PC-9 (cell line): ENCODE measurements at regions not wholly inside any gene's neighbourhood (a gene's known extent, or its start where the extent isn't known, plus 50 kb on each side); places are given as distances from the start of the nearest gene placed in this dataset.

ENCODE experiments used
- BruUV-seq: library from RNA; stranded (reverse); fragments of 400-500 nt; replicated peaks from 2 replicates; lab custom pipeline; 2021; lab: Mats Ljungman, UMichigan
- CTCF ChIA-PET: fragments of 300-600 bp; sonication (Branson Sonifier 250); formaldehyde crosslinking; loops from one replicate; lab custom pipeline; 2022; ENCODE audit warnings: antibody characterized with exemption; lab: Charles Lee
- POLR2A ChIA-PET: fragments of 300-600 bp; sonication (Branson Sonifier 250); formaldehyde crosslinking; loops from one replicate; lab custom pipeline; 2022; ENCODE audit warnings: antibody characterized with exemption; ENCODE audit not compliant: unreplicated experiment; lab: Charles Lee
- DNase-seq, 2 experiments: peaks; one replicate each; pipeline versions ENCODE4 v3.0.0 to v3.0.0-alpha.2; 2015 to 2022; ENCODE audit warnings: mixed read lengths in 1 of 2
- H2AFZ ChIP-seq: fragments of 200-600 bp; sonication (generic); 2 replicates; pipeline ENCODE4 v1.8.1; 2017; ENCODE audit warnings: antibody characterized with exemption
- H3F3A ChIP-seq: fragments of 200-600 bp; sonication (generic); 2 replicates; pipeline ENCODE4 v1.8.1; 2017; ENCODE audit warnings: antibody characterized with exemption, mild to moderate bottlenecking, low read depth; ENCODE audit not compliant: insufficient read depth
- H3K27ac ChIP-seq: fragments of 200-600 bp; sonication (generic); 2 replicates; pipeline ENCODE4 v1.6.1; 2016; ENCODE audit warnings: mixed run types
- H3K27me3 ChIP-seq: fragments of 200-600 bp; sonication (generic); 2 replicates; pipeline ENCODE4 v1.6.1; 2016; ENCODE audit warnings: low read depth, mixed run types; ENCODE audit not compliant: insufficient read depth
- H3K36me3 ChIP-seq: fragments of 200-600 bp; sonication (generic); 2 replicates; pipeline ENCODE4 v1.6.1; 2016; ENCODE audit warnings: low read depth, mixed run types
- H3K4me1 ChIP-seq: fragments of 200-600 bp; sonication (generic); replicated peaks from 2 replicates; pipeline ENCODE4 v1.6.1; 2016; ENCODE audit warnings: mixed run types; ENCODE audit not compliant: insufficient read depth
- H3K4me2 ChIP-seq: fragments of 200-600 bp; sonication (generic); 2 replicates; pipeline ENCODE4 v1.6.1; 2017; ENCODE audit warnings: mixed run types
- H3K4me3 ChIP-seq: fragments of 200-600 bp; sonication (generic); 2 replicates; pipeline ENCODE4 v1.6.1; 2016; ENCODE audit warnings: mixed run types
- H3K79me2 ChIP-seq: fragments of 200-600 bp; sonication (generic); 2 replicates; pipeline ENCODE4 v1.6.1; 2017; ENCODE audit warnings: low read depth, mixed run types
- H3K9me2 ChIP-seq: fragments of 200-600 bp; sonication (generic); 2 replicates; pipeline ENCODE4 v1.8.1; 2017; ENCODE audit warnings: mild to moderate bottlenecking; ENCODE audit not compliant: insufficient read depth
- H3K9me3 ChIP-seq: fragments of 200-600 bp; sonication (generic); 2 replicates; pipeline ENCODE4 v1.8.1; 2016; ENCODE audit warnings: low read depth; ENCODE audit not compliant: insufficient read depth
- H4K20me1 ChIP-seq: fragments of 200-600 bp; sonication (generic); 2 replicates; pipeline ENCODE4 v1.8.1; 2017; ENCODE audit not compliant: insufficient read depth
- EZH2 ChIP-seq: fragments of 200-600 bp; sonication (generic); IDR thresholded peaks from 2 replicates; pipeline ENCODE4 v1.8.0; 2017; ENCODE audit warnings: antibody characterized with exemption, low read depth
- intact Hi-C: fragments of 100-400 bp; cut with micrococcal nuclease; formaldehyde crosslinking; loops from one replicate; pipeline ENCODE4 v1.10.0; 2022; ENCODE audit not compliant: unreplicated experiment
- TF ChIP-seq, protein P1 (sequence below): fragments of 200-600 bp; sonication (generic); conservative IDR thresholded peaks from 2 replicates; pipeline ENCODE4 v1.6.1; 2017; ENCODE audit warnings: mixed run types, antibody characterized with exemption, mild to moderate bottlenecking, moderate library complexity

DNA sequence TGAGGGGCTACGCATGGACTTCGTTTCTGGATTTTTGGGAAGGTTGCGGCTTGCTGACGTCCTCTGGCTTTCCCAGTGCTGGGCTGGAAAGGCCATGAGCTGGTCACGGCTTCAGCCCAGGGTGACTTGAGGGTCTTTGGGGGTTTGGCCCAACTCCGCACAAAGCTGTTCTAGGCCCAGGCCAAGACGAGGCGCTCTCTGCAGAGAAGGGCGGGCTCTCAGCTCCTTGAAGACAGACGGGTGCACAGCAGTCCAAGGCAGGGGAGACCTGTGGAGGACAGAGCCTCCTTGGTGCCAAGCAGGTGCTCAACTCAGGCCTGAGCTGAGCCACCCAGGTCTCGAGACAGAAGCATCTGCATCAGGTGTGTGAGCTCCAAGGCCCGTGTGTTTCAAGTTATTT lies 1003.7 kb downstream of the BRD1 start:
- H3K27ac ChIP-seq = no peak overlapping the region
- H3K4me3 ChIP-seq = no peak overlapping the region
- DNase-seq = no peak
- H3K9me2 ChIP-seq = no peaks in the 10 kb centered on the region
- BruUV-seq = no TSS peak
- H3K79me2 ChIP-seq = no peaks in the 10 kb centered on the region
- H3K4me1 ChIP-seq = no peaks in the 10 kb centered on the region
- H3K27me3 ChIP-seq = peaks cover 100% of the 10 kb centered on the region
- intact Hi-C loops = no loop called here
- H3K4me2 ChIP-seq = no peak overlapping the region
- H3K9me3 ChIP-seq = no peaks in the 10 kb centered on the region
- ChIA-PET CTCF (no interaction called here), POLR2A (no interaction called here)
- H3F3A ChIP-seq = no peaks in the 10 kb centered on the region
- H3K36me3 ChIP-seq = no peaks in the 10 kb centered on the region
- 0 out of 2 replicates have a peak, but pooled peaks cover 5% of the 10 kb centered on the region for H4K20me1 ChIP-seq
- TF ChIP-seq EZH2 = no peak; the same call in 1 of the 2 replicates
- TF ChIP-seq, protein P1, sequence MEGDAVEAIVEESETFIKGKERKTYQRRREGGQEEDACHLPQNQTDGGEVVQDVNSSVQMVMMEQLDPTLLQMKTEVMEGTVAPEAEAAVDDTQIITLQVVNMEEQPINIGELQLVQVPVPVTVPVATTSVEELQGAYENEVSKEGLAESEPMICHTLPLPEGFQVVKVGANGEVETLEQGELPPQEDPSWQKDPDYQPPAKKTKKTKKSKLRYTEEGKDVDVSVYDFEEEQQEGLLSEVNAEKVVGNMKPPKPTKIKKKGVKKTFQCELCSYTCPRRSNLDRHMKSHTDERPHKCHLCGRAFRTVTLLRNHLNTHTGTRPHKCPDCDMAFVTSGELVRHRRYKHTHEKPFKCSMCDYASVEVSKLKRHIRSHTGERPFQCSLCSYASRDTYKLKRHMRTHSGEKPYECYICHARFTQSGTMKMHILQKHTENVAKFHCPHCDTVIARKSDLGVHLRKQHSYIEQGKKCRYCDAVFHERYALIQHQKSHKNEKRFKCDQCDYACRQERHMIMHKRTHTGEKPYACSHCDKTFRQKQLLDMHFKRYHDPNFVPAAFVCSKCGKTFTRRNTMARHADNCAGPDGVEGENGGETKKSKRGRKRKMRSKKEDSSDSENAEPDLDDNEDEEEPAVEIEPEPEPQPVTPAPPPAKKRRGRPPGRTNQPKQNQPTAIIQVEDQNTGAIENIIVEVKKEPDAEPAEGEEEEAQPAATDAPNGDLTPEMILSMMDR = no peak
- no peak overlapping the region for H2AFZ ChIP-seq

DNA sequence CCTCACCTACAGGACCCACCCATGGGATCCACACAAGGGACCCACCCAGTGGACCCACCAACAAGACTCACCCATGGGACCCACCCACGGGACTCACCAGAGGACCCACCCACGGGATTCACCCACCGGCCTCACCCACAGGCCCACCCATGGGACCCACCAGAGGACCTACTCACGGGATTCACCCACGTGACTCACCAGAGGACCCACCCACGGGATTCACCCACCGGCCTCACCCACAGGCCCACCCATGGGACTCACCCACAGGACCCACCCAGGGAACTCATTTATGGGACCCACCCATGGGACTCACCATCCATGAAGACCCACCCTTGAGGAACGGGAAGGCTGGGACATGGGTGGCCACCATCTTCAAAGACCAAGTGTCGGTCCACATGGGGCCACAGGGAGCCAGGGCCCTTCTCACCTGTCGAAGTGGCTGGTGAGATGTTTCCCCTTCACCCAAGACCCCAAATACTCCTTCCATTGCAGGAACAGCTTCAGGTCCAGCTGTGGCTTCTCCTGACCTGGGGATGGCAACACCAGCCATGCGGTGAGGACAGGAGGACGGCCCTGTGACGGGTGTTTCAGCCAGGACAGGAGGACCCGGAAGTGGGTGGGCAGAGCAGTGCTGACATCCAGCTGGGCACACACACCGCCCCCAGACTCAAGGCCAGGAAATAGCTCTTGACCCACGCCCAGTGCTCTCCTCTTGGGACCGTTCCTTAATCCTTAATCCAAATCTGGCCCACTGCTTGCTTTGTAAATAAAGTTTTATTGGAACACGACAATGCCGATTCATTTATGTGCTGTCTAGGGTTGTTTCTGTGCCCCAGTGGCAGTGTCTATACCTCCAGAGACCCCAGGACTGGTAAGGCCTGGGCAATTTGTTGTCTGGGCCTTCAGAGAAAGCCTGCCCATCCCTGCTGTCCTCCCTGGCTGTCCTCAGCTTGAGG lies 1005.1 kb downstream of the BRD1 start:
- no TSS peak for BruUV-seq
- H3F3A ChIP-seq = no peaks in the 10 kb centered on the region
- intact Hi-C loops = no loop called here
- peaks cover 100% of the 10 kb centered on the region for H3K27me3 ChIP-seq
- CTCF ChIA-PET = no interaction called here
- POLR2A ChIA-PET = interaction anchor here (0.6 kb wide), 1 partner anchor 39 kb away, joined by 6 read pairs; no protein-coding TSS in a partner anchor
- no peak overlapping the region for H3K27ac ChIP-seq
- no peaks in the 10 kb centered on the region for H3K79me2 ChIP-seq
- H3K9me3 ChIP-seq = no peaks in the 10 kb centered on the region
- no peak for DNase-seq
- H3K4me3 ChIP-seq = no peak overlapping the region
- no peaks in the 10 kb centered on the region for H3K4me1 ChIP-seq
- no peak overlapping the region for H3K4me2 ChIP-seq
- no peaks in the 10 kb centered on the region for H3K36me3 ChIP-seq
- H2AFZ ChIP-seq = no peak overlapping the region
- TF ChIP-seq EZH2 = no peak
- H4K20me1 ChIP-seq = 0 out of 2 replicates have a peak, but pooled peaks cover 5% of the 10 kb centered on the region
- no peaks in the 10 kb centered on the region for H3K9me2 ChIP-seq

DNA sequence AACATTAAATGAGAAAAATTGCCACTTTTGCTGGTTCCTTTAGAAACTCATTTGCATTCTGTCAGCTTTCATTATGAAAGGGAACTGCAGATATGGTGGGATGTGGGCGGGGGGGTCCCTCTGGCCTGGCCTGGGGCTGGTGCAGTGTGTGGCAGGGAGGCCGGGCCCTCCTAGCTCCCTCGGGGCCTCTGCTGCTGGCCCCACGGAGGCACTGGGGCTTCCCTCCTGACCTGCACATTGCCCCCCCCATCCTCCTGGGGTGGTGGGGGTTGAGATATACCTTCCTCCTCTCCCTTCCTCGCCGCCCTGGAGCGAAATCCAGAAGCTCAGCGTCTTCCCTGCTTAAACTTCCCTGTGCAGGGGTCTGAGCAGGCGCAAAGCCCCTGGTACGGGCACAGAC lies 1005.9 kb downstream of the BRD1 start:
- DNase-seq = no peak
- intact Hi-C loops = no loop called here

More for the DNA sequence above, 1005.9 kb downstream of the BRD1 start:
- H3K36me3 ChIP-seq = no peaks in the 10 kb centered on the region
- H3K4me1 ChIP-seq = no peaks in the 10 kb centered on the region
- H3K4me3 ChIP-seq = no peak overlapping the region
- H3F3A ChIP-seq = no peaks in the 10 kb centered on the region
- CTCF ChIA-PET = no interaction called here
- H3K9me3 ChIP-seq = no peaks in the 10 kb centered on the region
- POLR2A ChIA-PET = no interaction called here
- H3K27me3 ChIP-seq = peaks cover 100% of the 10 kb centered on the region
- H2AFZ ChIP-seq = no peak overlapping the region
- 0 out of 2 replicates have a peak, but pooled peaks cover 5% of the 10 kb centered on the region for H4K20me1 ChIP-seq
- no peaks in the 10 kb centered on the region for H3K79me2 ChIP-seq
- BruUV-seq = no TSS peak
- no peak overlapping the region for H3K4me2 ChIP-seq
- H3K27ac ChIP-seq = no peak overlapping the region
- TF ChIP-seq, protein P1 = no peak
- no peaks in the 10 kb centered on the region for H3K9me2 ChIP-seq
